Breast epithelium (tissue), 4 donors: ENCODE measurements at regions not wholly inside any gene's neighbourhood (a gene's known extent, or its start where the extent isn't known, plus 50 kb on each side); places are given as distances from the start of the nearest gene placed in this dataset.
A peak's percentile ranks its signal among the peaks of the same experiment; 100 is the strongest.

ENCODE experiments used
- DNase-seq, 2 donors: peaks; one replicate each; pipeline ENCODE4 v3.0.0-alpha.2; 2019; ENCODE audit warnings: low spot score in 2 of 2
- H3K27ac ChIP-seq, 2 donors: fragments of 200-600 bp; sonication (generic) in 1 of 2; one replicate each; pipeline ENCODE4 v1.5.1; 2016 to 2019; ENCODE audit warnings: mild to moderate bottlenecking in 1 of 2
- H3K27me3 ChIP-seq, 2 donors: fragments of 200-600 bp; sonication (generic) in 1 of 2; one replicate each; pipeline versions ENCODE4 v1.5.1 to v1.6.0; 2017 to 2019; ENCODE audit warnings: control low read depth in 1 of 2, mild to moderate bottlenecking in 1 of 2
- H3K36me3 ChIP-seq: fragments of 200-600 bp; one replicate; pipeline ENCODE4 v1.5.1; 2019
- H3K4me1 ChIP-seq, 2 donors: fragments of 200-600 bp; sonication (generic); one replicate each; pipeline ENCODE4 v1.5.1; 2016 to 2019; ENCODE audit warnings: control low read depth in 1 of 2
- H3K4me3 ChIP-seq, 3 donors: fragments of 200-600 bp; sonication (generic); 1 replicate in 2 of 3; 2 replicates in 1 of 3; pipeline ENCODE4 v1.5.1; 2016 to 2019; ENCODE audit warnings: mild to moderate bottlenecking in 3 of 3, moderate library complexity in 2 of 3
- H3K9me3 ChIP-seq, 2 donors: fragments of 200-600 bp; sonication (generic) in 1 of 2; one replicate each; pipeline ENCODE4 v1.5.1; 2016 to 2019; ENCODE audit warnings: control low read depth in 1 of 2
- CTCF ChIP-seq, 3 donors: fragments of 450-650 bp; IDR thresholded peaks; one replicate each; pipeline ENCODE4 v1.5.1; 2016 to 2017; ENCODE audit warnings: antibody characterized with exemption in 3 of 3, mild to moderate bottlenecking in 3 of 3, moderate library complexity in 3 of 3
- POLR2A ChIP-seq: fragments of 450-650 bp; IDR thresholded peaks from one replicate; pipeline ENCODE4 v1.6.1; 2016; ENCODE audit warnings: antibody characterized with exemption, mild to moderate bottlenecking, moderate library complexity
- POLR2AphosphoS5 ChIP-seq, 3 donors: sonication (generic); formaldehyde crosslinking; IDR thresholded peaks; one replicate each; pipeline ENCODE4 v1.6.1; 2017; ENCODE audit warnings: antibody characterized with exemption in 3 of 3
- intact Hi-C: fragments of 100-400 bp; cut with DNase I; formaldehyde crosslinking; loops from one replicate; pipeline ENCODE4 v1.15.1; 2023; ENCODE audit warnings: low total_unique reads

GRCh38 chr3:106643684-106644161 is 733.5 kb upstream of the CCDC54 start:
- Histone ChIP-seq H3K27ac (no peak overlapping the region), H3K36me3 (no peaks in the 10 kb centered on the region), H3K27me3 (no peaks in the 10 kb centered on the region), H3K9me3 (peaks cover 0 to 5% of the 10 kb centered on the region in 2 donors), H3K4me1 (no peaks in the 10 kb centered on the region), H3K4me3 (no peak overlapping the region)
- DNase-seq: no peak
- intact Hi-C loops: no loop called here
- no peak for TF ChIP-seq CTCF (IDR thresholded peaks at IDR 0.05)
- no peak for TF ChIP-seq POLR2A
- TF ChIP-seq POLR2AphosphoS5 (IDR thresholded peaks at IDR 0.05): no peak

GRCh38 chr3:106673926-106674569 is 703.2 kb upstream of the CCDC54 start:
- Histone ChIP-seq H3K4me3 (no peak overlapping the region), H3K9me3 (no peaks in the 10 kb centered on the region), H3K36me3 (no peaks in the 10 kb centered on the region), H3K27ac (no peak overlapping the region), H3K4me1 (no peaks in the 10 kb centered on the region), H3K27me3 (no peaks in the 10 kb centered on the region)
- intact Hi-C loops: no loop called here
- TF ChIP-seq CTCF (IDR thresholded peaks at IDR 0.05) (no peak), POLR2A (no peak), POLR2AphosphoS5 (IDR thresholded peaks at IDR 0.05) (no peak)
- DNase-seq: no peak

- TF ChIP-seq POLR2AphosphoS5 (IDR thresholded peaks at IDR 0.05): no peak
- no peak for TF ChIP-seq CTCF (IDR thresholded peaks at IDR 0.05)
- no peak for TF ChIP-seq POLR2A
- no peaks in the 10 kb centered on the region for H3K9me3 ChIP-seq
- intact Hi-C loops: no loop called here
- no peak overlapping the region for H3K27ac ChIP-seq
- no peaks in the 10 kb centered on the region for H3K27me3 ChIP-seq
- no peak for DNase-seq
- no peaks in the 10 kb centered on the region for H3K36me3 ChIP-seq
- no peak overlapping the region for H3K4me3 ChIP-seq
- H3K4me1 ChIP-seq: no peaks in the 10 kb centered on the region
Observed at GRCh38 chr3:106675451-106675850, 701.8 kb upstream of the CCDC54 start.

GRCh38 chr3:106678657-106679390 is 698.4 kb upstream of the CCDC54 start:
- Histone ChIP-seq H3K36me3 (no peaks in the 10 kb centered on the region), H3K4me1 (no peaks in the 10 kb centered on the region), H3K27ac (no peak overlapping the region), H3K9me3 (no peaks in the 10 kb centered on the region), H3K27me3 (no peaks in the 10 kb centered on the region), H3K4me3 (peak overlapping the region in 1 of 3 donors; percentile 11)
- intact Hi-C loops: no loop called here
- no peak for DNase-seq
- TF ChIP-seq POLR2A (no peak), CTCF (IDR thresholded peaks at IDR 0.05) (no peak)

- H3K9me3 ChIP-seq: no peaks in the 10 kb centered on the region
- H3K27ac ChIP-seq: no peak overlapping the region
- H3K4me1 ChIP-seq: no peaks in the 10 kb centered on the region
- no peak overlapping the region for H3K4me3 ChIP-seq
- H3K36me3 ChIP-seq: no peaks in the 10 kb centered on the region
- H3K27me3 ChIP-seq: no peaks in the 10 kb centered on the region
- intact Hi-C loops: no loop called here
- DNase-seq: no peak
- no peak for TF ChIP-seq POLR2AphosphoS5 (IDR thresholded peaks at IDR 0.05)
- TF ChIP-seq CTCF (IDR thresholded peaks at IDR 0.05): no peak
- TF ChIP-seq POLR2A: no peak
Observed at GRCh38 chr3:106683953-106684620, 693.2 kb upstream of the CCDC54 start.
